HL-60 (cell line): ENCODE measurements at regions not wholly inside any gene's neighbourhood (a gene's known extent, or its start where the extent isn't known, plus 50 kb on each side); places are given as distances from the start of the nearest gene placed in this dataset.

ENCODE experiments used
- DNase-seq, 2 experiments: peaks; one replicate each; pipeline ENCODE4 v3.0.0-alpha.2; 2010 to 2020; ENCODE audit warnings: low read depth in 1 of 2, low spot score in 1 of 2
- H3K27ac ChIP-seq: fragments of 250-450 bp; sonication (Bioruptor Pico); replicated peaks from 2 replicates; pipeline ENCODE4 v1.5.1; 2020; ENCODE audit warnings: mild to moderate bottlenecking, moderate library complexity
- H3K27me3 ChIP-seq: fragments of 250-450 bp; sonication (Bioruptor Pico); 2 replicates; pipeline ENCODE4 v1.5.1; 2021; ENCODE audit warnings: mild to moderate bottlenecking, moderate library complexity; ENCODE audit not compliant: insufficient read depth, poor library complexity, severe bottlenecking
- H3K4me3 ChIP-seq: replicated peaks from 2 replicates; pipeline ENCODE4 v1.5.1; 2011; ENCODE audit warnings: mild to moderate bottlenecking, control low read depth, low read length; ENCODE audit not compliant: insufficient read depth
- CTCF ChIP-seq: IDR thresholded peaks from one replicate; pipeline ENCODE4 v1.5.1; 2011; ENCODE audit warnings: low read length, control low read depth, inconsistent platforms; ENCODE audit not compliant: insufficient read depth
- GABPA ChIP-seq: IDR thresholded peaks from 2 replicates; pipeline ENCODE4 v1.6.1; 2012; ENCODE audit warnings: low read depth
- POLR2AphosphoS5 ChIP-seq: IDR thresholded peaks from 2 replicates; pipeline ENCODE4 v1.6.1; 2012; ENCODE audit warnings: low read depth
- REST ChIP-seq: IDR thresholded peaks from 2 replicates; pipeline ENCODE4 v1.6.1; 2012; ENCODE audit warnings: low read depth; ENCODE audit not compliant: insufficient replicate concordance
- SPI1 ChIP-seq: IDR thresholded peaks from 2 replicates; pipeline ENCODE4 v1.6.1; 2012; ENCODE audit warnings: low read depth, mild to moderate bottlenecking, borderline replicate concordance

- DNase-seq, result no peak
- TF ChIP-seq REST (no peak), GABPA (no peak), SPI1 (no peak), CTCF (no peak), POLR2AphosphoS5 (no peak)
- H3K4me3 ChIP-seq, result no peak overlapping the region
- H3K27ac ChIP-seq, result no peak overlapping the region
- H3K27me3 ChIP-seq, result no peaks in the 10 kb centered on the region
These were observed 146.7 kb upstream of the TAB2 start for GRCh38 chr6:149170564-149171452.

GRCh38 chr6:149173222-149173621 is 144.3 kb upstream of the TAB2 start:
- no peak overlapping the region for H3K4me3 ChIP-seq
- TF ChIP-seq GABPA (no peak), SPI1 (no peak), POLR2AphosphoS5 (no peak), REST (no peak), CTCF (no peak)
- no peak for DNase-seq
- no peaks in the 10 kb centered on the region for H3K27me3 ChIP-seq
- no peak overlapping the region for H3K27ac ChIP-seq

- H3K27me3 ChIP-seq, result no peaks in the 10 kb centered on the region
- H3K4me3 ChIP-seq, result no peak overlapping the region
- no peak for DNase-seq
- no peak overlapping the region for H3K27ac ChIP-seq
- TF ChIP-seq POLR2AphosphoS5 (no peak), GABPA (no peak), SPI1 (no peak), REST (no peak), CTCF (no peak)
These were observed 142.6 kb upstream of the TAB2 start for GRCh38 chr6:149174962-149175361.
